PFSK-1 (cell line): ENCODE measurements at regions not wholly inside any gene's neighbourhood (a gene's known extent, or its start where the extent isn't known, plus 50 kb on each side); places are given as distances from the start of the nearest gene placed in this dataset.

Experiments
- FOXP2 ChIP-seq: optimal IDR thresholded peaks from 2 replicates; pipeline ENCODE3; 2011; ENCODE audit warnings: borderline replicate concordance, control low read depth, inconsistent platforms; ENCODE audit not compliant: insufficient read depth; ENCODE audit errors: extremely low read length, extremely low read depth
- POLR2AphosphoS5 ChIP-seq: IDR thresholded peaks from 2 replicates; pipeline ENCODE4 v1.6.1; 2012; ENCODE audit warnings: low read depth, mild to moderate bottlenecking, control low read depth, low read length, moderate library complexity
- REST ChIP-seq, 2 experiments: IDR thresholded peaks; 2 replicates each; pipeline versions ENCODE4 v1.6.1 to v1.8.0; 2011 to 2012; ENCODE audit warnings: low read depth in 2 of 2, low read length in 2 of 2, control low read depth in 1 of 2, inconsistent platforms in 1 of 2, mild to moderate bottlenecking in 1 of 2, moderate library complexity in 1 of 2; ENCODE audit not compliant: insufficient read depth in 1 of 2
- SIN3A ChIP-seq: IDR thresholded peaks from 2 replicates; pipeline ENCODE4 v1.6.1; 2012; ENCODE audit warnings: mild to moderate bottlenecking, low read length, moderate library complexity, borderline replicate concordance; ENCODE audit not compliant: insufficient read depth
- TAF1 ChIP-seq: IDR thresholded peaks from 2 replicates; pipeline ENCODE4 v1.6.1; 2012; ENCODE audit warnings: low read length, control low read depth, borderline replicate concordance; ENCODE audit not compliant: insufficient read depth

- TF ChIP-seq REST (IDR thresholded peaks at IDR 0.05; ENCODE audit: insufficient read depth in 1 of 2, low read depth in 2 of 2, low read length in 2 of 2) = no peak
Observed at GRCh38 chr11:43053638-43054412, 258.0 kb upstream of the API5 start.

GRCh38 chr11:43067681-43068080 lies 244.1 kb upstream of the API5 start:
- TF ChIP-seq TAF1 = no peak
- no peak for TF ChIP-seq SIN3A
- no peak for TF ChIP-seq REST (IDR thresholded peaks at IDR 0.05; ENCODE audit: insufficient read depth in 1 of 2, low read depth in 2 of 2, low read length in 2 of 2)
- TF ChIP-seq FOXP2 = no peak
- TF ChIP-seq POLR2AphosphoS5 = no peak

- TF ChIP-seq POLR2AphosphoS5 (no peak), REST (IDR thresholded peaks at IDR 0.05; ENCODE audit: insufficient read depth in 1 of 2, low read depth in 2 of 2, low read length in 2 of 2) (no peak), FOXP2 (no peak), SIN3A (no peak), TAF1 (no peak)
Observed at GRCh38 chr11:43071338-43071737, 240.5 kb upstream of the API5 start.

- no peak for TF ChIP-seq SIN3A
- TF ChIP-seq POLR2AphosphoS5 = no peak
- no peak for TF ChIP-seq TAF1
- no peak for TF ChIP-seq REST (IDR thresholded peaks at IDR 0.05; ENCODE audit: insufficient read depth in 1 of 2, low read depth in 2 of 2, low read length in 2 of 2)
- no peak for TF ChIP-seq FOXP2
Observed at GRCh38 chr11:43072096-43072495, 239.7 kb upstream of the API5 start.

- no peak for TF ChIP-seq REST (IDR thresholded peaks at IDR 0.05; ENCODE audit: insufficient read depth in 1 of 2, low read depth in 2 of 2, low read length in 2 of 2)
- TF ChIP-seq SIN3A = no peak
- TF ChIP-seq POLR2AphosphoS5 = no peak
- no peak for TF ChIP-seq TAF1
- no peak for TF ChIP-seq FOXP2
Observed at GRCh38 chr11:43072911-43073310, 238.9 kb upstream of the API5 start.
